HCT116 (cell line): ENCODE measurements at regions not wholly inside any gene's neighbourhood (a gene's known extent, or its start where the extent isn't known, plus 50 kb on each side); places are given as distances from the start of the nearest gene placed in this dataset.

Experiments used
- ATAC-seq: fragments of 200-7000 bp; cut with Tn5 transposase; 2 replicates; pipeline ENCODE4 v1.9.1; 2020; ENCODE audit warnings: mild to moderate bottlenecking, moderate library complexity
- BruUV-seq: library from RNA; stranded (reverse); fragments of 400-500 nt; replicated peaks from 2 replicates; lab custom pipeline; 2021; lab: Mats Ljungman, UMichigan
- CTCF ChIA-PET: fragments of 300-600 bp; sonication (Branson Sonifier 250); formaldehyde crosslinking; loops from one replicate; lab custom pipeline; 2021; ENCODE audit warnings: antibody characterized with exemption; lab: Charles Lee
- POLR2A ChIA-PET: fragments of 300-600, 350-600 bp; sonication (Branson Sonifier 250); formaldehyde crosslinking; loops from one replicate; lab custom pipeline; 2021; ENCODE audit warnings: antibody characterized with exemption; lab: Charles Lee
- RAD21 ChIA-PET, 2 experiments: fragments of 300-600 bp; sonication (Branson Sonifier 250); formaldehyde crosslinking; loops; one replicate each; lab custom pipeline; 2023; ENCODE audit warnings: low total read pairs in 2 of 2; ENCODE audit not compliant: uncharacterized antibody in 2 of 2, unreplicated experiment in 2 of 2, low non-redundant PET in 1 of 2; lab: Charles Lee
- DNase-seq: peaks from one replicate; pipeline ENCODE4 v3.0.0-alpha.2; 2010; ENCODE audit warnings: low read depth, low spot score
- H2AFZ ChIP-seq: fragments of 200-600 bp; shearing (Covaris generic), sonication (generic); 2 replicates; pipeline ENCODE4 v1.6.1; 2017; ENCODE audit warnings: low read depth, mixed run types, mixed read lengths, antibody characterized with exemption, low read length; ENCODE audit not compliant: poor library complexity, severe bottlenecking
- H3K27ac ChIP-seq: 2 replicates; pipeline ENCODE4 v1.5.1; 2012; ENCODE audit warnings: low read depth, low read length
- H3K27me3 ChIP-seq: fragments of 200-600 bp; sonication (generic); 2 replicates; pipeline ENCODE4 v1.6.1; 2016; ENCODE audit warnings: mixed run types, low read length, mixed read lengths; ENCODE audit not compliant: insufficient read depth
- H3K36me3 ChIP-seq, 2 experiments: fragments of 200-500 bp in 1 of 2; fragments of 200-600 bp in 1 of 2; sonication (Bioruptor generic) in 1 of 2; sonication (generic) in 1 of 2; 2 replicates each; pipeline versions ENCODE4 v1.5.1 to v1.6.1; 2014 to 2016; ENCODE audit warnings: low read length in 2 of 2, inconsistent platforms in 1 of 2, mixed read lengths in 1 of 2, mixed run types in 1 of 2; ENCODE audit not compliant: insufficient read depth in 2 of 2, control insufficient read depth in 1 of 2
- H3K4me1 ChIP-seq, 2 experiments: fragments of 200-600 bp in 1 of 2; sonication (generic) in 1 of 2; 2 replicates each; pipeline versions ENCODE4 v1.5.1 to v1.6.1; 2012 to 2017; ENCODE audit warnings: low read length in 2 of 2, inconsistent platforms in 1 of 2, mild to moderate bottlenecking in 1 of 2, mixed read lengths in 1 of 2, mixed run types in 1 of 2, moderate library complexity in 1 of 2; ENCODE audit not compliant: insufficient read depth in 2 of 2, control insufficient read depth in 1 of 2
- H3K4me2 ChIP-seq: fragments of 200-600 bp; sonication (generic); 2 replicates; pipeline ENCODE4 v1.6.1; 2017; ENCODE audit warnings: mixed run types, low read length, mixed read lengths
- H3K4me3 ChIP-seq, 2 experiments: fragments of 200-600 bp in 1 of 2; sonication (generic) in 1 of 2; replicated peaks in 1 of 2; 2 replicates each; pipeline ENCODE4 v1.5.1; 2011 to 2016; ENCODE audit warnings: low read length in 2 of 2, control low read depth in 1 of 2, low read depth in 1 of 2, mild to moderate bottlenecking in 1 of 2, mixed read lengths in 1 of 2, mixed run types in 1 of 2
- H3K79me2 ChIP-seq: fragments of 200-600 bp; sonication (generic); 2 replicates; pipeline ENCODE4 v1.6.1; 2017; ENCODE audit warnings: mild to moderate bottlenecking, mixed run types, low read length, moderate library complexity, mixed read lengths; ENCODE audit not compliant: insufficient read depth
- H3K9ac ChIP-seq: fragments of 200-600 bp; sonication (generic); 2 replicates; pipeline ENCODE4 v1.6.1; 2016; ENCODE audit warnings: low read length, mixed read lengths
- H3K9me2 ChIP-seq: fragments of 200-600 bp; sonication (generic), shearing (Covaris generic); 2 replicates; pipeline ENCODE4 v1.6.1; 2017; ENCODE audit warnings: mixed run types, mild to moderate bottlenecking, moderate library complexity; ENCODE audit not compliant: insufficient read depth
- H3K9me3 ChIP-seq, 2 experiments: fragments of 200-500 bp in 1 of 2; fragments of 200-600 bp in 1 of 2; sonication (Bioruptor generic) in 1 of 2; sonication (generic) in 1 of 2; 2 replicates each; pipeline ENCODE4 v1.6.1; 2014 to 2017; ENCODE audit warnings: low read length in 2 of 2, mixed read lengths in 2 of 2, inconsistent platforms in 1 of 2, low read depth in 1 of 2, mild to moderate bottlenecking in 1 of 2, mixed run types in 1 of 2, moderate library complexity in 1 of 2; ENCODE audit not compliant: control insufficient read depth in 1 of 2, insufficient read depth in 1 of 2
- H4K20me1 ChIP-seq: fragments of 200-600 bp; sonication (generic), shearing (Covaris generic); 2 replicates; pipeline ENCODE4 v1.6.1; 2017; ENCODE audit warnings: mixed run types, mild to moderate bottlenecking, moderate library complexity; ENCODE audit not compliant: insufficient read depth
- CBX3 ChIP-seq: IDR thresholded peaks from 2 replicates; pipeline ENCODE4 v1.6.1; 2012; ENCODE audit warnings: low read depth
- FOSL1 ChIP-seq: IDR thresholded peaks from 2 replicates; pipeline ENCODE4 v1.6.1; 2012; ENCODE audit warnings: low read depth
- JUND ChIP-seq: IDR thresholded peaks from 2 replicates; pipeline ENCODE4 v1.6.1; 2012
- POLR2A ChIP-seq: IDR thresholded peaks from 2 replicates; pipeline ENCODE4 v1.7.0; 2011; ENCODE audit warnings: borderline replicate concordance; ENCODE audit not compliant: insufficient read depth, insufficient read length; ENCODE audit errors: extremely low read depth
- SIN3A ChIP-seq: IDR thresholded peaks from 2 replicates; pipeline ENCODE4 v1.6.1; 2012; ENCODE audit warnings: low read depth
- TCF7L2 ChIP-seq: IDR thresholded peaks from 2 replicates; pipeline ENCODE4 v1.7.0; 2011; ENCODE audit warnings: borderline replicate concordance, inconsistent platforms; ENCODE audit not compliant: insufficient read depth, insufficient read length; ENCODE audit errors: extremely low read depth
- ZFX ChIP-seq: fragments of 450-650 bp; IDR thresholded peaks from 2 replicates; pipeline ENCODE4 v1.6.1; 2017
- ZNF274 ChIP-seq: fragments of 200-500 bp; sonication (Bioruptor generic); IDR thresholded peaks from 2 replicates; pipeline ENCODE4 v1.6.1; 2014; ENCODE audit warnings: mild to moderate bottlenecking, low read depth, low read length, inconsistent platforms
- intact Hi-C: fragments of 100-400 bp; cut with micrococcal nuclease; formaldehyde crosslinking; loops from 2 replicates; pipeline ENCODE4 v1.10.0; 2022
- TF ChIP-seq, protein P1 (sequence below): IDR thresholded peaks from 2 replicates; pipeline ENCODE4 v1.6.1; 2012; ENCODE audit warnings: low read depth
- TF ChIP-seq, protein P2 (sequence below), 3 experiments: fragments of 200-600 bp in 1 of 3; sonication (generic) in 1 of 3; IDR thresholded peaks in 2 of 3; conservative IDR thresholded peaks in 1 of 3; 2 replicates each; pipeline ENCODE4 v1.5.1; 2012 to 2017; ENCODE audit warnings: low read depth in 2 of 3, low read length in 2 of 3, antibody characterized with exemption in 1 of 3, borderline replicate concordance in 1 of 3, control low read depth in 1 of 3, mild to moderate bottlenecking in 1 of 3, mixed read lengths in 1 of 3, mixed run types in 1 of 3, moderate library complexity in 1 of 3; ENCODE audit not compliant: insufficient read depth in 1 of 3

DNA sequence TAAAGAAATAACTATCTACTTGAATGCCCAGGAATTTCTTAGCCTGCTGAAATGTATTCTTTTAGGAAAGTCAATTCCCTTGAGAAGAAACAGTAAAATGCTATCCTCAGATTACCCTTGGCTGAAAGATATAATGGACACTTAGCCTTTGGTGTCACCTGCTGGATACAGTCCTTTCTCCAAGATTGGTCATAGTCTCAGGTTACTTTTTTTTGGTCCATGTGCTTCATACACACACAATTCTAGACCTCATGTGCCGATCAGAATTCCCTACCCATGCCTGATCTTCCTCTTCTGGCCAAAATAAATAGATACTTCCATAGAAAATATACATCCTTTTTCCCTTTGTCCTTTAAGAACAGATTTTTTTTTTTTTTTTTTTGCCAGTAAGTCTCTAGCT, 218.9 kb upstream of the PHYHIPL start:
- POLR2A ChIA-PET = no interaction called here
- CTCF ChIA-PET = no interaction called here
- intact Hi-C loops = loop anchor here (10.0 kb wide), 3 partner anchors 173 to 877 kb away; no protein-coding TSS in a partner anchor

DNA sequence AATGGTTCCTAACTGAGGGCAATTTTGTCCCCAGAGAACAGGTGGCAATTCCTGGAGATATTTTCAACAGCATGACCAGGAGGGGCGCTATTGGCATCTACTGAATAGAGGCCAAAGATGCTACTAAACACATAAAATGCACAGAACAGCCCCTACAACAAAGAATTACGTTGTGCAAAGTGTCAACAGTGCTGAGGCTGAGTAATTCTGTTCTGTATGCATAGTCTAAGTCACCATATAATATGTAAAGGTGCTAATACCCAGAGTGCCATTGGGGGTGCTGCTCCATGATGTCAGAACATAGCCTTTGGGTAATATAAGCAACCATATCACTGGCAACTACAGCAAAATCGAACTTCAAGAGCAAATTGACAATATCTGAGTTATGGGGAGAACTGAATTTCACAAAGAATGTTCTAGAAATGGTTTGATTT, 213.3 kb upstream of the PHYHIPL start:
- POLR2A ChIA-PET = no interaction called here
- Histone ChIP-seq H3K27me3 (no peaks in the 10 kb centered on the region), H3K36me3 (no peaks in the 10 kb centered on the region), H3K9ac (no peak overlapping the region), H3K27ac (no peak overlapping the region), H3K9me3 (no peaks in the 10 kb centered on the region), H3K4me3 (no peak overlapping the region), H2AFZ (no peak overlapping the region), H4K20me1 (no peaks in the 10 kb centered on the region), H3K4me2 (no peak overlapping the region), H3K9me2 (no peaks in the 10 kb centered on the region), H3K79me2 (no peaks in the 10 kb centered on the region), H3K4me1 (peaks cover 9 to 12% of the 10 kb centered on the region in 2 experiments)
- CTCF ChIA-PET = no interaction called here
- 0 out of 2 replicates have a peak, but pooled peaks have one; percentile 23 for ATAC-seq
- RAD21 ChIA-PET = no interaction called here
- TF ChIP-seq, protein P1, sequence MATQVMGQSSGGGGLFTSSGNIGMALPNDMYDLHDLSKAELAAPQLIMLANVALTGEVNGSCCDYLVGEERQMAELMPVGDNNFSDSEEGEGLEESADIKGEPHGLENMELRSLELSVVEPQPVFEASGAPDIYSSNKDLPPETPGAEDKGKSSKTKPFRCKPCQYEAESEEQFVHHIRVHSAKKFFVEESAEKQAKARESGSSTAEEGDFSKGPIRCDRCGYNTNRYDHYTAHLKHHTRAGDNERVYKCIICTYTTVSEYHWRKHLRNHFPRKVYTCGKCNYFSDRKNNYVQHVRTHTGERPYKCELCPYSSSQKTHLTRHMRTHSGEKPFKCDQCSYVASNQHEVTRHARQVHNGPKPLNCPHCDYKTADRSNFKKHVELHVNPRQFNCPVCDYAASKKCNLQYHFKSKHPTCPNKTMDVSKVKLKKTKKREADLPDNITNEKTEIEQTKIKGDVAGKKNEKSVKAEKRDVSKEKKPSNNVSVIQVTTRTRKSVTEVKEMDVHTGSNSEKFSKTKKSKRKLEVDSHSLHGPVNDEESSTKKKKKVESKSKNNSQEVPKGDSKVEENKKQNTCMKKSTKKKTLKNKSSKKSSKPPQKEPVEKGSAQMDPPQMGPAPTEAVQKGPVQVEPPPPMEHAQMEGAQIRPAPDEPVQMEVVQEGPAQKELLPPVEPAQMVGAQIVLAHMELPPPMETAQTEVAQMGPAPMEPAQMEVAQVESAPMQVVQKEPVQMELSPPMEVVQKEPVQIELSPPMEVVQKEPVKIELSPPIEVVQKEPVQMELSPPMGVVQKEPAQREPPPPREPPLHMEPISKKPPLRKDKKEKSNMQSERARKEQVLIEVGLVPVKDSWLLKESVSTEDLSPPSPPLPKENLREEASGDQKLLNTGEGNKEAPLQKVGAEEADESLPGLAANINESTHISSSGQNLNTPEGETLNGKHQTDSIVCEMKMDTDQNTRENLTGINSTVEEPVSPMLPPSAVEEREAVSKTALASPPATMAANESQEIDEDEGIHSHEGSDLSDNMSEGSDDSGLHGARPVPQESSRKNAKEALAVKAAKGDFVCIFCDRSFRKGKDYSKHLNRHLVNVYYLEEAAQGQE = no peak
- TF ChIP-seq, protein P2, sequence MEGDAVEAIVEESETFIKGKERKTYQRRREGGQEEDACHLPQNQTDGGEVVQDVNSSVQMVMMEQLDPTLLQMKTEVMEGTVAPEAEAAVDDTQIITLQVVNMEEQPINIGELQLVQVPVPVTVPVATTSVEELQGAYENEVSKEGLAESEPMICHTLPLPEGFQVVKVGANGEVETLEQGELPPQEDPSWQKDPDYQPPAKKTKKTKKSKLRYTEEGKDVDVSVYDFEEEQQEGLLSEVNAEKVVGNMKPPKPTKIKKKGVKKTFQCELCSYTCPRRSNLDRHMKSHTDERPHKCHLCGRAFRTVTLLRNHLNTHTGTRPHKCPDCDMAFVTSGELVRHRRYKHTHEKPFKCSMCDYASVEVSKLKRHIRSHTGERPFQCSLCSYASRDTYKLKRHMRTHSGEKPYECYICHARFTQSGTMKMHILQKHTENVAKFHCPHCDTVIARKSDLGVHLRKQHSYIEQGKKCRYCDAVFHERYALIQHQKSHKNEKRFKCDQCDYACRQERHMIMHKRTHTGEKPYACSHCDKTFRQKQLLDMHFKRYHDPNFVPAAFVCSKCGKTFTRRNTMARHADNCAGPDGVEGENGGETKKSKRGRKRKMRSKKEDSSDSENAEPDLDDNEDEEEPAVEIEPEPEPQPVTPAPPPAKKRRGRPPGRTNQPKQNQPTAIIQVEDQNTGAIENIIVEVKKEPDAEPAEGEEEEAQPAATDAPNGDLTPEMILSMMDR (IDR thresholded peaks at IDR 0.05 in 2 of 3, conservative IDR thresholded peaks at IDR 0.05 in 1 of 3; ENCODE audit: borderline replicate concordance in 1 of 3, insufficient read depth in 1 of 3, low read depth in 2 of 3, low read length in 2 of 3) = peak; percentile 4 to 71 (median 52); a peak in 4 of 6 replicates
- intact Hi-C loops = no loop called here
- BruUV-seq = no TSS peak
- no peak for DNase-seq

More for the DNA sequence above, 218.9 kb upstream of the PHYHIPL start:
- Histone ChIP-seq H3K4me3 (no peak overlapping the region), H3K9me3 (no peaks in the 10 kb centered on the region), H3K27ac (no peak overlapping the region), H3K27me3 (no peaks in the 10 kb centered on the region), H4K20me1 (no peaks in the 10 kb centered on the region), H3K9ac (no peak overlapping the region), H3K9me2 (no peaks in the 10 kb centered on the region), H3K79me2 (no peaks in the 10 kb centered on the region), H2AFZ (peak overlapping the region; percentile 33), H3K4me1 (peaks cover 0 to 15% of the 10 kb centered on the region in 2 experiments; a peak in 2 of 4 replicates), H3K36me3 (no peaks in the 10 kb centered on the region), H3K4me2 (no peak overlapping the region)
- RAD21 ChIA-PET = no interaction called here
- TF ChIP-seq JUND = no peak
- TF ChIP-seq ZFX = no peak
- no peak for TF ChIP-seq TCF7L2
- no peak for TF ChIP-seq ZNF274
- no peak for TF ChIP-seq FOSL1
- TF ChIP-seq SIN3A = no peak
- TF ChIP-seq, protein P2 (IDR thresholded peaks at IDR 0.05 in 2 of 3, conservative IDR thresholded peaks at IDR 0.05 in 1 of 3; ENCODE audit: borderline replicate concordance in 1 of 3, insufficient read depth in 1 of 3, low read depth in 2 of 3, low read length in 2 of 3) = no peak
- no peak for TF ChIP-seq POLR2A
- no peak for TF ChIP-seq CBX3
- ATAC-seq (no peak), DNase-seq (no peak)
- BruUV-seq = no TSS peak
